Mammary epithelial cell (primary cell): ENCODE measurements at regions not wholly inside any gene's neighbourhood (a gene's known extent, or its start where the extent isn't known, plus 50 kb on each side); places are given as distances from the start of the nearest gene placed in this dataset.

Experiments
- CTCF ChIP-seq, 2 donors: IDR thresholded peaks in 1 of 2; conservative IDR thresholded peaks in 1 of 2; 2 replicates each; pipeline ENCODE4 v1.5.1; 2011 to 2012; ENCODE audit warnings: inconsistent platforms in 2 of 2, low read length in 2 of 2, mild to moderate bottlenecking in 2 of 2, control low read depth in 1 of 2, low read depth in 1 of 2; ENCODE audit not compliant: insufficient read depth in 1 of 2; ENCODE audit errors: extremely low read depth in 1 of 2
- EZH2 ChIP-seq: IDR thresholded peaks from 2 replicates; pipeline ENCODE4 v1.6.1; 2012; ENCODE audit warnings: low read length, inconsistent platforms, borderline replicate concordance

- TF ChIP-seq CTCF (conservative IDR thresholded peaks at IDR 0.05 in 1 of 2, IDR thresholded peaks at IDR 0.05 in 1 of 2; ENCODE audit: extremely low read depth in 1 of 2, insufficient read depth in 1 of 2, low read depth in 1 of 2, low read length in 2 of 2) (no peak), EZH2 (no peak)
Measured at GRCh38 chr7:112669306-112669705, 120.9 kb downstream of the TMEM168 start.
